GM21423 (cell line): ENCODE measurements at regions not wholly inside any gene's neighbourhood (a gene's known extent, or its start where the extent isn't known, plus 50 kb on each side); places are given as distances from the start of the nearest gene placed in this dataset.

Experiments
- ATAC-seq: cut with Tn5 transposase; IDR thresholded peaks from one replicate; pipeline ENCODE4 v1.9.1; 2021; ENCODE audit warnings: mild to moderate bottlenecking, moderate library complexity; ENCODE audit not compliant: unreplicated experiment

GRCh38 chr20:22408521-22409402 is 175.6 kb downstream of the FOXA2 start:
- no peak for ATAC-seq

GRCh38 chr20:22407237-22408193 is 176.9 kb downstream of the FOXA2 start:
- ATAC-seq = no peak

- ATAC-seq = no peak
Measured at GRCh38 chr20:22404419-22405170, 179.8 kb downstream of the FOXA2 start.

GRCh38 chr20:22403632-22404361 is 180.6 kb downstream of the FOXA2 start:
- ATAC-seq = no peak

GRCh38 chr20:22403022-22403631 is 181.2 kb downstream of the FOXA2 start:
- no peak for ATAC-seq

GRCh38 chr20:22402550-22402949 is 181.8 kb downstream of the FOXA2 start:
- no peak for ATAC-seq

DNA sequence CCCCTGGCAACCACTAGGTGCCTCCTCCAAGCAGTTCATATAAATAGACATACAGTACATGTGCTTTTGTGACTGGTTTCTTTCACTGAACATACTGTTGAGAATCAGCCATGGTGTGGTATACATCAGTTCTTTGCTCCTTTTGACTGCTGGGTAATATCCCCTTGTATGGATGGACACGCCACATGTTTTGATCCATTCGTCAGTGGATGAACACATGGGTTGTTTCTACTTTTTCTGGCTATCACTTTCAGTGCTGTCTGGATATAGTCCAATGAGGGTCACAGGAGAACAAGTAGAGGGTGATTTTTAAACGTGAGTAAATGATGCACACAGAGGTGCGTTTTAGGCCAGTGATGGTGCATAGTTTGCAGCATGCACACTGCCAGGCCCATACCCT is 183.9 kb downstream of the FOXA2 start:
- no peak for ATAC-seq

- ATAC-seq = no peak
Measured at GRCh38 chr20:22394583-22394982, 189.8 kb downstream of the FOXA2 start.

- ATAC-seq = no peak
Measured at GRCh38 chr20:22390543-22390903, 193.8 kb downstream of the FOXA2 start.

DNA sequence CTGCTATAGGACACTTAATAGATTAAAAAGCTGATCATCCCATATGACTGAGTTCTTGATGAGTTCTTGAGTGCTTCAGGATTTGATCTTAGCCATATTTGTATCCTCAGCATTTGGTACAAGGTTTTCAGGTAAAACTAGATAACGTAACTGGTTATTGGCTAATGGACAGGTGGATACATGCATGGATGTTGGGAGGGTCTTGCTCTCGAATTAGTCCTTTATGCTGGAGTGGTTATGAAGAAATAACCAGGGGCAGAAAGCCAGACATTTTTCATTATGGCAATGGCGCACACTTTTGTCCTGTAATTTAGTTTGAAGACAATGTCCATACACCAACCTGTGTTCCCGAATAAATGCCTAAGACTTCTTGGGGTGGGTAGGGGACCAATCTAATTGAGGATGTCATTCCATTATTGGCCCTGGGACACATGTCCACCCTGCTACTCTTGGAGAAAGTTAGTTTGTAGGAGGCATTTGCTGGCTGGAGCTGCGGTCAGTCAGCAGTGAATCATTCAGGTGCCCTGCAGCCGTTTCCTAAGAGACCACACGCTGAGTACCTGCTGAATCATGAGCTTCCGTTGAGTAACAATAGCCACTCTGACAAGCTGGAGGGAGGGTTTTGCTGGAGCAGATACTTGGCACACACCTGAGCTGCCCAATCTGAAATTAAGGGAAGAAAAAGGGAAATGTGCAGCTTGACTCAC is 194.4 kb downstream of the FOXA2 start:
- ATAC-seq = no peak

DNA sequence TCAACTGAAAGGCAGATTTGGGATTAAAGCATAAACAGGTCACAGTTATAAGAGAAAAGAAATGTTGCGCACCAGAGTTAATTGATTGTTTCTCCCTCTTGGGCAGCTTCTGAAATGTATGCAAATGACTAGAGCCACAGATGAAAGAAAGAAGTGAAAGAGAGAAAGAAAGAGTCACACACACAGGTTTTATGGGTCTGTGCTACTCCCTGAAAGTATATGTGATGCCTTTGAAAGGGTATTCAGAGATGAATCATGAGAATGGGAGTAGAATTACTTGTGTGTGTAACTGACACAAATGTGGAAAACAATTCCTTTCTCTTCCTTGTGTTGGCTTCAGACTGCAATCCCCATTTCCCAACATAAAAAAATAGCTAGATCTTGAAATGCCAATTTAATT is 196.9 kb downstream of the FOXA2 start:
- ATAC-seq = no peak

GRCh38 chr20:22386306-22386623 is 198.1 kb downstream of the FOXA2 start:
- ATAC-seq = no peak

GRCh38 chr20:22385602-22386305 is 198.6 kb downstream of the FOXA2 start:
- no peak for ATAC-seq

- ATAC-seq = no peak
Measured at GRCh38 chr20:22384978-22385377, 199.4 kb downstream of the FOXA2 start.

- no peak for ATAC-seq
Measured at GRCh38 chr20:22383156-22383555, 201.2 kb downstream of the FOXA2 start.

DNA sequence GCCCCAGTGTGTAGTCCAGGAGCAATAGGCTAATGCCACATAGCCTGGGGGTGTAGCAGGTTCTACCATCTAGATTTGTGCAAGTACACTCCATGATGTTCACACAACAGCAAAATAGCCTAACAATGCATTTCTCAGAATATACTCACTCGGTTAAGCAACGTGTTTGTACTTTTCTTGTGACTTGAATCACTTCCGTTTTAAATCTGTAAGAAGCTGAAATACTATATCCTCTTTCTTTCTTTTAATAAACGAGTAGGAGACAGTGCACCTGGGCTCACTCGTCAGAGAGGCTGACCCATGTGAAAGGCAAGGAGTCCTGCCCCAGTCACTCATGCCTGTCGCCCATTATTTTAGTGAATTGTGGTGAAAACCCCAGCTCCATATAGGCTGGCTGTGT is 201.6 kb downstream of the FOXA2 start:
- no peak for ATAC-seq

GRCh38 chr20:22381812-22382416 is 202.5 kb downstream of the FOXA2 start:
- no peak for ATAC-seq

DNA sequence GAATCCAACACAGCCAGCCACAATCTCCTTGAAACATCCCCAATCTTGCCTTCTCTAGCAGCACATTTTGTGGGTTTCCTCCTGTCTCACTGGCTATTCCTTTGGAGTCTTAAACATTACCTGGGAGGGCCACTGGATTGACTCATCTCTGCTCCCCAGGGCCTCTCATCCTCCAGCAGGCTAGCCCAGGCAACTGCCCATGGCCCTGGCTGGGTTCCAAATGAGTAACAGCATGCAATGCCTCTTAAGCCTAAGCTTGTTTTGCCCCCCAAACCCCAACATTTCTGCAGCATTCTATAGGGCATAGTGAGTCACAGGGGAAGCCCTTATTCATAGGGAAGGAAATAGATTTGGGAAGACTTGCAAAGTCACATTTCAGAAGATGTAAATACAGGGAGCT is 204.9 kb downstream of the FOXA2 start:
- no peak for ATAC-seq
